DND-41 (cell line): ENCODE measurements at regions not wholly inside any gene's neighbourhood (a gene's known extent, or its start where the extent isn't known, plus 50 kb on each side); places are given as distances from the start of the nearest gene placed in this dataset.

Experiments
- EZH2 ChIP-seq: IDR thresholded peaks from 3 replicates; pipeline ENCODE4 v1.6.1; 2012; ENCODE audit warnings: borderline replicate concordance, low read depth, mild to moderate bottlenecking, moderate library complexity, low read length, inconsistent platforms; ENCODE audit not compliant: severe bottlenecking
- TF ChIP-seq, protein P1 (sequence below): IDR thresholded peaks from 2 replicates; pipeline ENCODE4 v1.5.1; 2012; ENCODE audit warnings: borderline replicate concordance, low read length, moderate library complexity, mild to moderate bottlenecking; ENCODE audit not compliant: poor library complexity, severe bottlenecking; ENCODE audit errors: extremely low read depth

DNA sequence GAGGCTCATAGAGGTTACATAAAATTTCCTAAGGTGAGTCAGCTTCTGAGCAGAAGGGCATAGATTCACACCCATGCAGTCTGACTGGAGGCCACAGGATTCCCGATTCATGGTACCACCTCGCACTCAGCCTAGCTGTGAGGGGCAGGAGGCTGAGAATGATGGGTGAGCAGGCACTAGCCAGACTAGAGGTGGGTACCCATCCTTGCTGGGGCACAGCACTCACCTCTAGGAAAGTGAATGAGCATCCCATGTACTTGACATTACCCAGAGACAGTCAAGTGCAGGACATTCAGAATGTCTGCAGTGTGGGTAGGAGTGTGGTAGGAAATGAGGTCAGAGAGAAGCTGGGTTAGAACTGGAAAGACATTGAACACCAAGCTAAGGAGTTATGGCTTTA, 255.5 kb downstream of the CDK5RAP2 start:
- TF ChIP-seq, protein P1, sequence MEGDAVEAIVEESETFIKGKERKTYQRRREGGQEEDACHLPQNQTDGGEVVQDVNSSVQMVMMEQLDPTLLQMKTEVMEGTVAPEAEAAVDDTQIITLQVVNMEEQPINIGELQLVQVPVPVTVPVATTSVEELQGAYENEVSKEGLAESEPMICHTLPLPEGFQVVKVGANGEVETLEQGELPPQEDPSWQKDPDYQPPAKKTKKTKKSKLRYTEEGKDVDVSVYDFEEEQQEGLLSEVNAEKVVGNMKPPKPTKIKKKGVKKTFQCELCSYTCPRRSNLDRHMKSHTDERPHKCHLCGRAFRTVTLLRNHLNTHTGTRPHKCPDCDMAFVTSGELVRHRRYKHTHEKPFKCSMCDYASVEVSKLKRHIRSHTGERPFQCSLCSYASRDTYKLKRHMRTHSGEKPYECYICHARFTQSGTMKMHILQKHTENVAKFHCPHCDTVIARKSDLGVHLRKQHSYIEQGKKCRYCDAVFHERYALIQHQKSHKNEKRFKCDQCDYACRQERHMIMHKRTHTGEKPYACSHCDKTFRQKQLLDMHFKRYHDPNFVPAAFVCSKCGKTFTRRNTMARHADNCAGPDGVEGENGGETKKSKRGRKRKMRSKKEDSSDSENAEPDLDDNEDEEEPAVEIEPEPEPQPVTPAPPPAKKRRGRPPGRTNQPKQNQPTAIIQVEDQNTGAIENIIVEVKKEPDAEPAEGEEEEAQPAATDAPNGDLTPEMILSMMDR: no peak
- TF ChIP-seq EZH2: no peak
